ENCODE measurements at regions not wholly inside any gene's neighbourhood (a gene's known extent, or its start where the extent isn't known, plus 50 kb on each side); places are given as distances from the start of the nearest gene placed in this dataset.
"Not testable (repeated sequence)": the region's sequence is repeated elsewhere in the genome, so short reads cannot be mapped to it uniquely, and the experiment has no call there.

DNA sequence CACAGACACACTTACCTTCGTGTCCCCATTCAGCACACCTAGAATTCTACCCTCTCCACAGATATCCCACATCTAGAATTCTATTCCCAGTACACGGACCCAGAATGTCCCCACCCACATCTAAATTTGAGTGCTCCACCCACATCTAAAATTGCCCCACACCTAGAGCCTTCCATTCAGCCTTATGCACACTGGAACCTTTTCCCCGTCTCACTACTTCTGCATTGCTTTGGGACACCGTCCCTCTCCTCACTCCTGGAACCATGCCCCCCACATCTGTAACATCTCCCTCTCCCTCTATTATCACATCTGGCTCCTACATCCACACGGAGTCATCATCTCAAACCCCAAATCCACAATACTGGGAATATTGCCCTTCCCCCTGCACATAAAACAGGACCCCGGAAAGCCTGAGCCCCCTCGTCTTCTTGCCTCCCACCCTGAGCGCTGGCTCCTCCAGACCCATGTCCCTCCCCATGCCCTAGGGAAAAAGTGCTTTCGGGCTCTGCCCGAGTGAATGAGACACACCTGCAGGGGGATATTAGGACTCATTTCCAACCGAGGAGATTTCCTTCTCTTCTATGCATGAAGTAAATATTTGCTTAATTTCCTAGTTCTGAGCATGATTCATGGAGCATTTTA is 125.8 kb upstream of the UNC5B start:
- Histone ChIP-seq H3K4me3 (replicated peaks in 1 of 3) (no peak overlapping the region), H3K36me3 (no peaks in the 10 kb centered on the region), H3K9me3 (no peaks in the 10 kb centered on the region), H3K4me1 (no peaks in the 10 kb centered on the region), H3K27me3 (no peaks in the 10 kb centered on the region), H3K27ac (no peak overlapping the region)
- intact Hi-C loops (cut with DNase I) = no loop called here
- TF ChIP-seq, protein P1, sequence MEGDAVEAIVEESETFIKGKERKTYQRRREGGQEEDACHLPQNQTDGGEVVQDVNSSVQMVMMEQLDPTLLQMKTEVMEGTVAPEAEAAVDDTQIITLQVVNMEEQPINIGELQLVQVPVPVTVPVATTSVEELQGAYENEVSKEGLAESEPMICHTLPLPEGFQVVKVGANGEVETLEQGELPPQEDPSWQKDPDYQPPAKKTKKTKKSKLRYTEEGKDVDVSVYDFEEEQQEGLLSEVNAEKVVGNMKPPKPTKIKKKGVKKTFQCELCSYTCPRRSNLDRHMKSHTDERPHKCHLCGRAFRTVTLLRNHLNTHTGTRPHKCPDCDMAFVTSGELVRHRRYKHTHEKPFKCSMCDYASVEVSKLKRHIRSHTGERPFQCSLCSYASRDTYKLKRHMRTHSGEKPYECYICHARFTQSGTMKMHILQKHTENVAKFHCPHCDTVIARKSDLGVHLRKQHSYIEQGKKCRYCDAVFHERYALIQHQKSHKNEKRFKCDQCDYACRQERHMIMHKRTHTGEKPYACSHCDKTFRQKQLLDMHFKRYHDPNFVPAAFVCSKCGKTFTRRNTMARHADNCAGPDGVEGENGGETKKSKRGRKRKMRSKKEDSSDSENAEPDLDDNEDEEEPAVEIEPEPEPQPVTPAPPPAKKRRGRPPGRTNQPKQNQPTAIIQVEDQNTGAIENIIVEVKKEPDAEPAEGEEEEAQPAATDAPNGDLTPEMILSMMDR (IDR thresholded peaks at IDR 0.05) = no peak
- no peak for TF ChIP-seq POLR2A (IDR thresholded peaks at IDR 0.05)
- 75 to 79% methylated on average over 11 of the region's 11 CpGs for WGBS, 2 donors
- no peak for DNase-seq

DNA sequence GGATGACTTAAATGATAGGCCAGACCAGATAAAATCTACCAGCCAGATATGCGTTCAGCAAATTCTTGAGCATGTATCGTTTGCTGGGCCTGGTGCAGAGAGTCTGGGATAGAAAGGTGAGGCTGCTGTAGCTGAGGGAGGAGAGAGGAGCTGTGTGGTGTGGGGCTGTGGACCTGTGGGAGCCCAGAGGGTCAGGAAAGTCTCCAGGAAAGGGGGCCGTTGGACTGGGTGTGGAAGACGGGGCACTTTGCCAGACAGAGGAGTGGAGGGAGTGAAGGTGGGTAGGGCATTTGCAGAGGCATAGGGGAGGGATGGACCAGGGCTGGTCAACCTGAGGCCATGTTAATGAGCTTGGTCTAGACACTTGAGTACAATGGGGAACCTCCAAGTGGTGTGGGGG is 124.7 kb upstream of the UNC5B start:
- H3K27ac ChIP-seq = no peak overlapping the region
- TF ChIP-seq, protein P1 (IDR thresholded peaks at IDR 0.05) = no peak
- no peak for TF ChIP-seq POLR2A (IDR thresholded peaks at IDR 0.05)
- no peaks in the 10 kb centered on the region for H3K36me3 ChIP-seq
- no peaks in the 10 kb centered on the region for H3K4me1 ChIP-seq
- H3K4me3 ChIP-seq (replicated peaks in 1 of 3) = no peak overlapping the region
- H3K9me3 ChIP-seq = no peaks in the 10 kb centered on the region
- DNase-seq = no peak
- intact Hi-C loops (cut with DNase I) = no loop called here
- whole genome bisulfite sequencing, 2 donors = 74 to 75% methylated on average over 4 of the region's 4 CpGs
- H3K27me3 ChIP-seq = no peaks in the 10 kb centered on the region

DNA sequence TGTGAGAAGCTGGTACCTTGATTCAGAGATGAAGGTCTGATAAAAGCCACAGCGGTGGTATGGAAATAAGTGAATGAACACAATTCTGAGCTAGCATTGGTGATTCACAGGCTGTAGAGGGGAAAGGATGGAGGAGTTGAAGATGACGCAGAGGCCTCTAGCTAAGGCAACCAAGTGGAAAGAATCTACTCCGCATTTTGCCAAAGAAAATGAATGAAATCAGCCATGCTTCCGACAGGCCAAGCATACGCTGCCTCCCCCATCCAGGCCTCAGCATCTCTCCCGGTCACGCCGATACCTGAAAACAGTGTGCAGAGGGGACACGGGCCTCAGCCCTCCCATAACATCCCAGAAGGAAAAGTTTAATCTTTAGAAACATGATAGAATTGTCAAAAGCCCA is 124.3 kb upstream of the UNC5B start:
- Histone ChIP-seq H3K27ac (no peak overlapping the region), H3K4me3 (replicated peaks in 1 of 3) (no peak overlapping the region), H3K27me3 (no peaks in the 10 kb centered on the region), H3K36me3 (no peaks in the 10 kb centered on the region), H3K9me3 (no peaks in the 10 kb centered on the region), H3K4me1 (no peaks in the 10 kb centered on the region)
- intact Hi-C loops (cut with DNase I) = no loop called here
- WGBS, 2 donors = 79 to 80% methylated on average over 9 of the region's 9 CpGs
- TF ChIP-seq, protein P1 (IDR thresholded peaks at IDR 0.05) = no peak
- TF ChIP-seq POLR2A (IDR thresholded peaks at IDR 0.05) = no peak
- DNase-seq = no peak

DNA sequence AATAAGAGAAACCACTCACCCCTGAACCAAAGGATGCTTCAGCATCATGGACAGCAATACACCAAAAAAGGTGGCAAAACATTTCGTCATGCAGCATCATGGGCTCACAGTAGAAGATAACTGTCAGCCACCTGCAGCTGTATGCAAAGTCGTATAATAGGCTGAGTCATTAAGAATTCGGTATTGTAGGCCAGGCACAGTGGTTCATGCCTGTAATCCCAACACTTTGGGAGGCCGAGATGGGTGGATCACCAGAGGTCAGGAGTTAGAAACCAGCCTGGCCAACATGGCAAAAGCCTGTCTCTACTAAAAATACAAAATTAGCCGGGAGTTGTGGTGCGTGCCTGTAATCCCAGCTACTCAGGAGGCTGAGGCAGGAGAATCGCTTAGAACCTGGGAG is 123.8 kb upstream of the UNC5B start:
- intact Hi-C loops (cut with DNase I); H3K27me3 ChIP-seq; H3K36me3 ChIP-seq; H3K4me1 ChIP-seq; H3K27ac ChIP-seq; H3K9me3 ChIP-seq; H3K4me3 ChIP-seq (replicated peaks in 1 of 3); DNase-seq: not testable (repeated sequence)
- WGBS, 2 donors = 94% methylated on average over 7 of the region's 7 CpGs

DNA sequence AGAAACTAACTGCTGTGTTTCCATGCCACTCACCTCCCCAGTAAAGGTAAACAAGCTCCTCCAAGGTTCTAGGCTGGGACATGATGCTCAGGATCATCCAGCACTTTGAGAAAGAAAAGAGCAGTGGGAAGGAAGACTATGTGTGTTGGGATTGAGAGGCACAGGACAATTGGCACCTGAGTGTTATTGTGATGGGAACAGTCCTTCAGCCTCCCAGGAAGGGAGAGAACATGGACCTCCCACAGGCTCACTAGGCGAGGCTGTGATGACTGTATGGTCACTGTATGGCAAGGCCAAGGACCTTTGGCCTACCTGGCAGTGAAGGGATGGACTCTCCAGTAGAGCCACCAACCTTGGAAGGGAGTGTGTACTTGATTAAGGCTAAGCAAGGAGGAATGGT is 123.2 kb upstream of the UNC5B start:
- no peak overlapping the region for H3K4me3 ChIP-seq (replicated peaks in 1 of 3)
- no peaks in the 10 kb centered on the region for H3K36me3 ChIP-seq
- H3K4me1 ChIP-seq = no peaks in the 10 kb centered on the region
- TF ChIP-seq, protein P1 (IDR thresholded peaks at IDR 0.05) = no peak
- no peak for TF ChIP-seq POLR2A (IDR thresholded peaks at IDR 0.05)
- H3K9me3 ChIP-seq = no peaks in the 10 kb centered on the region
- intact Hi-C loops (cut with DNase I) = no loop called here
- no peak overlapping the region for H3K27ac ChIP-seq
- 86 to 100% methylated on average over 1 of the region's 1 CpG for WGBS, 2 donors
- DNase-seq = no peak
- no peaks in the 10 kb centered on the region for H3K27me3 ChIP-seq

DNA sequence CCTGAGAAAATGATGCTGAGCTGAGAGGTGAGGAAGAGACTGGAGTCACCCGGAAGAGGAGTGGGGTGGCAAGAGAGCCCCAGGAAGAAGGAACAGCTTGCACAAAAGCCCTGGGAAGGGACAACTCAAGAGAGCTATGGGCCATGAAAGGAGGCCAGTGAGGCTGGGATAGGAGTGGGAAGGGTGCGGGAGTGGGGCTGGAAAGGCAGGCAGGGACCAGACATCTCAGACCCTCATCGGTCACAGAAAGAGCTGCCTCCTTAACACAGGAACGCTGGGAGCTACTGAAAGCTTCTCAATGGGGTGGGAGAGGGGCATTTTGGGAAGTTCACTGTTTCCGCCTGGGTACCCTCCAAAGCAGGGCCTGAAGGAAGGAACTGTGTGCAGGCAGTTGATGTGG is 122.0 kb upstream of the UNC5B start:
- 71 to 84% methylated on average over 5 of the region's 5 CpGs for WGBS, 2 donors
- intact Hi-C loops (cut with DNase I) = no loop called here
- H3K9me3 ChIP-seq = no peaks in the 10 kb centered on the region
- H3K27me3 ChIP-seq = no peaks in the 10 kb centered on the region
- DNase-seq = no peak
- no peak overlapping the region for H3K4me3 ChIP-seq (replicated peaks in 1 of 3)
- H3K4me1 ChIP-seq = no peaks in the 10 kb centered on the region
- H3K36me3 ChIP-seq = no peaks in the 10 kb centered on the region
- TF ChIP-seq POLR2A (IDR thresholded peaks at IDR 0.05) = no peak
- TF ChIP-seq, protein P1 (IDR thresholded peaks at IDR 0.05) = no peak
- H3K27ac ChIP-seq = no peak overlapping the region

All from thyroid gland (tissue), 4 donors.